Tibial nerve (tissue), 4 donors: ENCODE measurements at regions not wholly inside any gene's neighbourhood (a gene's known extent, or its start where the extent isn't known, plus 50 kb on each side); places are given as distances from the start of the nearest gene placed in this dataset.

ENCODE experiments used
- DNase-seq, 2 donors: peaks; one replicate each; pipeline ENCODE4 v3.0.0-alpha.2; 2019; ENCODE audit warnings: low spot score in 2 of 2
- H3K27ac ChIP-seq, 4 donors: fragments of 200-600 bp; sonication (generic) in 3 of 4; one replicate each; pipeline ENCODE4 v1.5.1; 2017 to 2019; ENCODE audit warnings: mild to moderate bottlenecking in 1 of 4
- H3K27me3 ChIP-seq, 2 donors: fragments of 200-600 bp; sonication (generic) in 1 of 2; one replicate each; pipeline versions ENCODE4 v1.5.1 to v1.6.0; 2017 to 2019
- H3K36me3 ChIP-seq, 3 donors: fragments of 200-600 bp; sonication (generic); one replicate each; pipeline ENCODE4 v1.5.1; 2018 to 2019
- H3K4me1 ChIP-seq, 4 donors: fragments of 200-600 bp; sonication (generic) in 3 of 4; one replicate each; pipeline ENCODE4 v1.5.1; 2017 to 2019
- H3K4me3 ChIP-seq, 4 donors: fragments of 200-600 bp; sonication (generic) in 3 of 4; one replicate each; pipeline ENCODE4 v1.5.1; 2017 to 2019; ENCODE audit warnings: mild to moderate bottlenecking in 1 of 4, moderate library complexity in 1 of 4
- H3K9me3 ChIP-seq, 4 donors: fragments of 200-600 bp; sonication (generic) in 3 of 4; one replicate each; pipeline ENCODE4 v1.5.1; 2017 to 2019
- EP300 ChIP-seq, 2 donors: sonication (generic); formaldehyde crosslinking; IDR thresholded peaks; one replicate each; pipeline ENCODE4 v1.6.1; 2017; ENCODE audit warnings: antibody characterized with exemption in 2 of 2, mild to moderate bottlenecking in 1 of 2
- POLR2A ChIP-seq, 2 donors: fragments of 450-650 bp; IDR thresholded peaks; one replicate each; pipeline ENCODE4 v1.6.1; 2017; ENCODE audit warnings: antibody characterized with exemption in 2 of 2, mild to moderate bottlenecking in 2 of 2, moderate library complexity in 2 of 2
- WGBS, 2 donors: methylation state at CpG; one replicate each; pipeline ENCODE4 v1.1.5; 2018; 5-methylcytosine and 5-hydroxymethylcytosine counted together
- TF ChIP-seq, protein P1 (sequence below), 5 experiments: fragments of 200-600 bp in 3 of 5; fragments of 450-650 bp in 2 of 5; sonication (generic) in 3 of 5; IDR thresholded peaks; one replicate each; pipeline ENCODE4 v1.5.1; 2016 to 2019; ENCODE audit warnings: antibody characterized with exemption in 5 of 5, mild to moderate bottlenecking in 3 of 5, moderate library complexity in 2 of 5

DNA sequence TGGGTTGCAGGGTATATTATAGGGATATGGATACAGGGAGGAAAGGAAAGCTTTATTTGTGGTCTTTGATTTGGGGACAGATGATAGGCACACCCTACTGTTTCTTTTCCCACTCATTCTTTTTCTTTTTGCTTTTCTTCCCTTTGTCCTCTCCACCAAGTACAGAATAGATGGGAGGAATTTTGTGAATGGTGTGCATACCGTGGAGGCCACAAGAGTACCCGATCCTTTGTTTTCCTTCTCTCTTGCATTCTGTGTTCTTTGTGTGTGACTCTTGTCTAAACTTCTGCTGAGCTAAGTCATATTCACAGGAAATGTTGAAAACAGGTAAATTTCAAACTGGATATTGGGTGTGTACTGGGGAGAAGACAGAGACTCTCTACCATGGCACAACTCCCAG is 321.4 kb upstream of the SLC8A1 start:
- Histone ChIP-seq H3K9me3 (peaks cover 0 to 3% (median 0%) of the 10 kb centered on the region in 4 donors), H3K27ac (no peak overlapping the region), H3K4me3 (no peak overlapping the region), H3K36me3 (no peaks in the 10 kb centered on the region), H3K27me3 (no peaks in the 10 kb centered on the region), H3K4me1 (no peaks in the 10 kb centered on the region)
- TF ChIP-seq POLR2A (IDR thresholded peaks at IDR 0.05) = no peak
- no peak for TF ChIP-seq EP300 (IDR thresholded peaks at IDR 0.05)
- TF ChIP-seq, protein P1, sequence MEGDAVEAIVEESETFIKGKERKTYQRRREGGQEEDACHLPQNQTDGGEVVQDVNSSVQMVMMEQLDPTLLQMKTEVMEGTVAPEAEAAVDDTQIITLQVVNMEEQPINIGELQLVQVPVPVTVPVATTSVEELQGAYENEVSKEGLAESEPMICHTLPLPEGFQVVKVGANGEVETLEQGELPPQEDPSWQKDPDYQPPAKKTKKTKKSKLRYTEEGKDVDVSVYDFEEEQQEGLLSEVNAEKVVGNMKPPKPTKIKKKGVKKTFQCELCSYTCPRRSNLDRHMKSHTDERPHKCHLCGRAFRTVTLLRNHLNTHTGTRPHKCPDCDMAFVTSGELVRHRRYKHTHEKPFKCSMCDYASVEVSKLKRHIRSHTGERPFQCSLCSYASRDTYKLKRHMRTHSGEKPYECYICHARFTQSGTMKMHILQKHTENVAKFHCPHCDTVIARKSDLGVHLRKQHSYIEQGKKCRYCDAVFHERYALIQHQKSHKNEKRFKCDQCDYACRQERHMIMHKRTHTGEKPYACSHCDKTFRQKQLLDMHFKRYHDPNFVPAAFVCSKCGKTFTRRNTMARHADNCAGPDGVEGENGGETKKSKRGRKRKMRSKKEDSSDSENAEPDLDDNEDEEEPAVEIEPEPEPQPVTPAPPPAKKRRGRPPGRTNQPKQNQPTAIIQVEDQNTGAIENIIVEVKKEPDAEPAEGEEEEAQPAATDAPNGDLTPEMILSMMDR (IDR thresholded peaks at IDR 0.05) = no peak
- no peak for DNase-seq
- WGBS, 2 donors = 65 to 71% methylated on average over 2 of the region's 2 CpGs

DNA sequence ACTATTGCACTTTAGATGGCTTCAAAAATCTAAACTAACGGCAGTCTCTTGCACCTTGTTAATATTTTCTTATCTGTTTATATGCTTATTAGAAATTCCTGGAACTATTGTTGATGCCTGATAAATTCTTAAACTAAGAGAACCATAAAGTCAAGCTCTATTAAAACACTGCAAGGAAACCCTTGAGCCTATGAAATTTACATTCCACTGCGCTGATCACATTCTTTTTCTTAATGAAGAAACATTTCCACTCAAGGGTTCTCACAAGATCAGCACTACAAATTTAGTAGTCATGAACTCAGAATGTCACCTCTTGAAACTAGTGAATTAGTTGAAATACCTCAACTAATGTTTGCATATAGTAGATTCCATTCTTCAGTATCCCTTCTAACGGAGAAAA is 331.8 kb upstream of the SLC8A1 start:
- H3K4me3 ChIP-seq = no peak overlapping the region
- no peak for TF ChIP-seq POLR2A (IDR thresholded peaks at IDR 0.05)
- no peak for TF ChIP-seq EP300 (IDR thresholded peaks at IDR 0.05)
- TF ChIP-seq, protein P1 (IDR thresholded peaks at IDR 0.05) = no peak
- 83 to 84% methylated on average over 3 of the region's 3 CpGs for WGBS, 2 donors

DNA sequence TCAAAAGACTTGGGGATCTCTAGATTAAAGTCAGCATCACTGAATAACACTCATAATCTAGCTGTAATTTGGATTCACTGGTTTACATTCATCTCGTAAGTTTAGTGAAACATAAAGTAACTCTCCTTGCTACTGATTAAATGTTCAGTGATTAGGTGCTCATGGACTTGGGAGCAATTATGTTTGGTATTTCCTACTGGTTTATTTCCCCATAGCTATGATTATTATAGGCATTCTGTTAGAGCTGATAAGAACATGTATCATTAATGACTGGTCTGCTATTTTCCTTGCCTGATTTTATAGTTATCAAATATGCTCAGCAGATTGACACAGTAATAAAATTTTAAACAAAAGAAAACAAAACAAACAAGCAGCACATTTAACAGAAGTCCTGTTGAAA is 334.7 kb upstream of the SLC8A1 start:
- Histone ChIP-seq H3K27ac (no peak overlapping the region), H3K4me3 (no peak overlapping the region), H3K9me3 (no peaks in the 10 kb centered on the region), H3K36me3 (no peaks in the 10 kb centered on the region), H3K4me1 (no peaks in the 10 kb centered on the region), H3K27me3 (no peaks in the 10 kb centered on the region)
- WGBS, 2 donors = 81 to 87% methylated on average over 1 of the region's 1 CpG
- no peak for DNase-seq
- TF ChIP-seq EP300 (IDR thresholded peaks at IDR 0.05) = no peak
- TF ChIP-seq, protein P1 (IDR thresholded peaks at IDR 0.05) = no peak
- TF ChIP-seq POLR2A (IDR thresholded peaks at IDR 0.05) = no peak

More for the DNA sequence above, 331.8 kb upstream of the SLC8A1 start:
- Histone ChIP-seq H3K36me3 (no peaks in the 10 kb centered on the region), H3K27me3 (no peaks in the 10 kb centered on the region), H3K9me3 (no peaks in the 10 kb centered on the region), H3K4me1 (no peaks in the 10 kb centered on the region), H3K27ac (no peak overlapping the region)
- DNase-seq = no peak

DNA sequence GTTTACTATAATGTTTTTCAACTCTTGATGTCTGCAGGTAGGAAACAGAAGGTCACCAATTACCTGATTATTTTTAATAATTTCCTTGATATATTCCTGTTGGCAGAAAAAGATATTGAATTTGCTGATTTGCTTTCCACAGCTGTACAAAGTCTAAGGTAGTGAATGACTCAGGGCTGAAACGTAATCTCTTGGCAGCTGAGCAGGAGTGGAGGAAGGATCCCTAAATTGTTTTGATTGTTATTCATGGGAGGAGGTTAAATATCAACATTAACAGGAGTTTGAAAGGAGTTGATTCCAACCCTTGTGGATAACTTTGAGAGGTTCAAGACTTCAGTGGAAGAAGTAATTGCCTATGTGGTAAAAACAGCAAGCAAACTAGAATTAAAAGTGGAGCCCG is 345.2 kb upstream of the SLC8A1 start:
- WGBS, 2 donors = 65 to 69% methylated on average over 2 of the region's 2 CpGs
- no peaks in the 10 kb centered on the region for H3K27me3 ChIP-seq
- DNase-seq = no peak

DNA sequence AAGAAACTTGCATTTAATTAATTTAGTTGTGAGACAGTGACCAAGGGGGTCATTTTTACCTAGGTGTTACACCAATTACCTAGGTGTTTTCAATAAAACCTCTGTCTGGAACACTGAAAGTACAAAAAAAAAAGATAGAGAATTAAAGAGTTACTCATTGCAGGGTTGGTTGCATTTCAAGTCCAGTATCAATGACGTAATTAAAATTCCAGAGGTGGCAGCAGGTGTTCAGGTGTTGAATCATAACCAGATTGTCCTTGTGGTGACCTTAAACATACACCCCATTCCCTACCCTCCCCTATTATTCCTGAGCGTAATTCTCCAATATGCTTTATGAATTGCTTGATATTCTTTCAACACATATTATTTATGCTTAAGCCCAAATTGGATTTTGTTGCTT is 352.0 kb upstream of the SLC8A1 start:
- TF ChIP-seq EP300 (IDR thresholded peaks at IDR 0.05) (no peak), POLR2A (IDR thresholded peaks at IDR 0.05) (no peak)
- TF ChIP-seq, protein P1 (IDR thresholded peaks at IDR 0.05) = no peak
- Histone ChIP-seq H3K4me1 (no peaks in the 10 kb centered on the region), H3K9me3 (no peaks in the 10 kb centered on the region), H3K36me3 (no peaks in the 10 kb centered on the region), H3K27me3 (no peaks in the 10 kb centered on the region), H3K4me3 (no peak overlapping the region), H3K27ac (no peak overlapping the region)
- WGBS, 2 donors = 79 to 85% methylated on average over 2 of the region's 2 CpGs
- DNase-seq = no peak

More for the DNA sequence above, 345.2 kb upstream of the SLC8A1 start:
- no peaks in the 10 kb centered on the region for H3K9me3 ChIP-seq
- no peaks in the 10 kb centered on the region for H3K4me1 ChIP-seq
- H3K36me3 ChIP-seq = no peaks in the 10 kb centered on the region
- no peak for TF ChIP-seq POLR2A (IDR thresholded peaks at IDR 0.05)
- TF ChIP-seq, protein P1 (IDR thresholded peaks at IDR 0.05) = no peak
- H3K27ac ChIP-seq = no peak overlapping the region
- H3K4me3 ChIP-seq = no peak overlapping the region
